ENCODE measurements at regions not wholly inside any gene's neighbourhood (a gene's known extent, or its start where the extent isn't known, plus 50 kb on each side); places are given as distances from the start of the nearest gene placed in this dataset.
A peak's percentile ranks its signal among the peaks of the same experiment; 100 is the strongest.

GRCh38 chr1:55579332-55580001 lies 364.3 kb upstream of the USP24 start:
- H3K4me1 ChIP-seq (ENCODE audit: insufficient read depth, poor library complexity, severe bottlenecking): peaks cover 20% of the 10 kb centered on the region
- H3K36me3 ChIP-seq (ENCODE audit: low read depth): no peaks in the 10 kb centered on the region
- TF ChIP-seq CTCF (IDR thresholded peaks at IDR 0.05; ENCODE audit: poor library complexity, severe bottlenecking): no peak
- peak overlapping the region; percentile 93 for H3K27ac ChIP-seq (ENCODE audit: poor library complexity, severe bottlenecking)
- no peak for DNase-seq (ENCODE audit: low spot score)
- ATAC-seq (ENCODE audit: low read depth): no peak
- no peak overlapping the region for H3K4me3 ChIP-seq (ENCODE audit: severe bottlenecking)
- H3K27me3 ChIP-seq (ENCODE audit: insufficient read depth, poor library complexity, severe bottlenecking): no peaks in the 10 kb centered on the region
- H3K9me3 ChIP-seq (ENCODE audit: severe bottlenecking): no peaks in the 10 kb centered on the region

- DNase-seq (ENCODE audit: low spot score): no peak
- H3K36me3 ChIP-seq (ENCODE audit: low read depth): no peaks in the 10 kb centered on the region
- TF ChIP-seq CTCF (IDR thresholded peaks at IDR 0.05; ENCODE audit: poor library complexity, severe bottlenecking): no peak
- ATAC-seq (ENCODE audit: low read depth): no peak
- no peaks in the 10 kb centered on the region for H3K27me3 ChIP-seq (ENCODE audit: insufficient read depth, poor library complexity, severe bottlenecking)
- H3K27ac ChIP-seq (ENCODE audit: poor library complexity, severe bottlenecking): no peak overlapping the region
- H3K4me3 ChIP-seq (ENCODE audit: severe bottlenecking): no peak overlapping the region
- H3K9me3 ChIP-seq (ENCODE audit: severe bottlenecking): no peaks in the 10 kb centered on the region
- peaks cover 19% of the 10 kb centered on the region for H3K4me1 ChIP-seq (ENCODE audit: insufficient read depth, poor library complexity, severe bottlenecking)
Measured at GRCh38 chr1:55578646-55579045, 363.5 kb upstream of the USP24 start.

GRCh38 chr1:55575571-55576279 lies 360.6 kb upstream of the USP24 start:
- no peak for TF ChIP-seq CTCF (IDR thresholded peaks at IDR 0.05; ENCODE audit: poor library complexity, severe bottlenecking)
- Histone ChIP-seq H3K27me3 (ENCODE audit: insufficient read depth, poor library complexity, severe bottlenecking) (no peaks in the 10 kb centered on the region), H3K27ac (ENCODE audit: poor library complexity, severe bottlenecking) (no peak overlapping the region), H3K4me3 (ENCODE audit: severe bottlenecking) (no peak overlapping the region), H3K36me3 (ENCODE audit: low read depth) (no peaks in the 10 kb centered on the region), H3K9me3 (ENCODE audit: severe bottlenecking) (no peaks in the 10 kb centered on the region), H3K4me1 (ENCODE audit: insufficient read depth, poor library complexity, severe bottlenecking) (peaks cover 9% of the 10 kb centered on the region)
- DNase-seq (ENCODE audit: low spot score): no peak
- no peak for ATAC-seq (ENCODE audit: low read depth)

- H3K36me3 ChIP-seq (ENCODE audit: low read depth): no peaks in the 10 kb centered on the region
- no peaks in the 10 kb centered on the region for H3K4me1 ChIP-seq (ENCODE audit: insufficient read depth, poor library complexity, severe bottlenecking)
- no peaks in the 10 kb centered on the region for H3K9me3 ChIP-seq (ENCODE audit: severe bottlenecking)
- DNase-seq (ENCODE audit: low spot score) (no peak), ATAC-seq (ENCODE audit: low read depth) (no peak)
- no peak overlapping the region for H3K27ac ChIP-seq (ENCODE audit: poor library complexity, severe bottlenecking)
- no peak for TF ChIP-seq CTCF (IDR thresholded peaks at IDR 0.05; ENCODE audit: poor library complexity, severe bottlenecking)
- H3K4me3 ChIP-seq (ENCODE audit: severe bottlenecking): no peak overlapping the region
- H3K27me3 ChIP-seq (ENCODE audit: insufficient read depth, poor library complexity, severe bottlenecking): no peaks in the 10 kb centered on the region
Measured at GRCh38 chr1:55574691-55575225, 359.6 kb upstream of the USP24 start.

All from RWPE2 (cell line).